GM23338 (cell line): ENCODE measurements at regions not wholly inside any gene's neighbourhood (a gene's known extent, or its start where the extent isn't known, plus 50 kb on each side); places are given as distances from the start of the nearest gene placed in this dataset.

Experiments used
- CREB1 ChIP-seq: fragments of 250-450 bp; sonication (Bioruptor Pico); IDR thresholded peaks from 2 replicates; pipeline ENCODE4 v1.5.0; 2020; ENCODE audit warnings: low read depth, mild to moderate bottlenecking, moderate library complexity
- CTCF ChIP-seq, 2 experiments: fragments of 200-600 bp in 1 of 2; sonication (generic) in 1 of 2; conservative IDR thresholded peaks; 2 replicates each; pipeline versions ENCODE4 v1.5.1 to v1.6.1; 2016 to 2017; ENCODE audit warnings: antibody characterized with exemption in 2 of 2, low read depth in 2 of 2, mild to moderate bottlenecking in 2 of 2, moderate library complexity in 1 of 2
- ETS1 ChIP-seq: IDR thresholded peaks from 2 replicates; pipeline ENCODE4 v1.6.1; 2016; ENCODE audit warnings: antibody characterized with exemption
- EZH2 ChIP-seq: fragments of 200-600 bp; sonication (generic); IDR thresholded peaks from one replicate; pipeline ENCODE4 v1.8.0; 2017; ENCODE audit warnings: antibody characterized with exemption, mild to moderate bottlenecking, low read depth; ENCODE audit not compliant: unreplicated experiment
- EZH2phosphoT487 ChIP-seq: fragments of 200-600 bp; sonication (generic); IDR thresholded peaks from one replicate; pipeline ENCODE4 v1.8.1; 2018; ENCODE audit warnings: antibody characterized with exemption; ENCODE audit not compliant: unreplicated experiment
- POLR2AphosphoS5 ChIP-seq: IDR thresholded peaks from 2 replicates; pipeline ENCODE4 v1.6.1; 2016; ENCODE audit warnings: antibody characterized with exemption, low read depth

GRCh38 chr16:72673118-72673517, 374.8 kb downstream of the ZFHX3 start:
- TF ChIP-seq CTCF (conservative IDR thresholded peaks at IDR 0.05; ENCODE audit: low read depth in 2 of 2), result no peak
- no peak for TF ChIP-seq EZH2phosphoT487
- TF ChIP-seq ETS1, result no peak
- TF ChIP-seq POLR2AphosphoS5, result no peak
- no peak for TF ChIP-seq CREB1
- TF ChIP-seq EZH2, result no peak
